ENCODE measurements at regions not wholly inside any gene's neighbourhood (a gene's known extent, or its start where the extent isn't known, plus 50 kb on each side); places are given as distances from the start of the nearest gene placed in this dataset.

- TF ChIP-seq POLR2A (IDR thresholded peaks at IDR 0.05), result no peak
- Histone ChIP-seq H3K27ac (no peak overlapping the region), H3K9me3 (no peaks in the 10 kb centered on the region), H3K36me3 (ENCODE audit: low read depth, missing control alignments) (no peaks in the 10 kb centered on the region), H3K27me3 (no peaks in the 10 kb centered on the region), H3K4me3 (no peak overlapping the region), H3K4me1 (no peaks in the 10 kb centered on the region)
- intact Hi-C loops (cut with DNase I; ENCODE audit: low total_unique reads), result no loop called here
- no peak for DNase-seq
Measured at GRCh38 chr17:69997332-69997731, 77.7 kb upstream of the KCNJ16 start.

DNA sequence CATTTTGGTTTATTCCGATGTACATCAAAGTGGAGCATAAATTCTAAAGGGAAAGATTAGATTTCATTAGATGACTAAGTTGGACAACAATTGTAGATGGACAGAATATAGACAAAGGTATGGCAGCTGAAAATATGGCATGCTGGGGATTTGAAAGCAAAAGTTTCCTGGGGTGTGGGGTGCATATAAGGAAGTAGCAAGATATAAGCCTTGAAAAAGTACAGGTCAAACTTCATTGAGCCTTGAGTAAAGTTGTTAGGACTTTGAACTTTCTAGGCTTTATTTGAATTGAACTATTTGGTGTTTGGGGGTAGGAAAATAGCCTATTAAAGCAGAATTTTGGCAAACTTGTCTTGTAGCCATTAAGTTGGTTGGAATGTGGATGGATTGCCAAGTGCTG is 75.8 kb upstream of the KCNJ16 start:
- Histone ChIP-seq H3K27me3 (no peaks in the 10 kb centered on the region), H3K9me3 (no peaks in the 10 kb centered on the region), H3K27ac (no peak overlapping the region), H3K4me3 (no peak overlapping the region), H3K4me1 (no peaks in the 10 kb centered on the region), H3K36me3 (ENCODE audit: low read depth, missing control alignments) (no peaks in the 10 kb centered on the region)
- intact Hi-C loops (cut with DNase I; ENCODE audit: low total_unique reads), result no loop called here
- TF ChIP-seq CTCF (IDR thresholded peaks at IDR 0.05), result no peak
- no peak for TF ChIP-seq POLR2A (IDR thresholded peaks at IDR 0.05)
- 85 to 90% methylated on average over 1 of the region's 1 CpG for WGBS, 2 donors
- no peak for DNase-seq

- Histone ChIP-seq H3K9me3 (no peaks in the 10 kb centered on the region), H3K27me3 (no peaks in the 10 kb centered on the region), H3K27ac (no peak overlapping the region), H3K4me1 (no peaks in the 10 kb centered on the region), H3K36me3 (ENCODE audit: low read depth, missing control alignments) (no peaks in the 10 kb centered on the region), H3K4me3 (no peak overlapping the region)
- DNase-seq, result no peak
- TF ChIP-seq POLR2A (IDR thresholded peaks at IDR 0.05) (no peak), CTCF (IDR thresholded peaks at IDR 0.05) (no peak)
- intact Hi-C loops (cut with DNase I; ENCODE audit: low total_unique reads), result no loop called here
- WGBS, 2 donors, result 90 to 100% methylated on average over 4 of the region's 4 CpGs
Measured at GRCh38 chr17:70006159-70006558, 68.9 kb upstream of the KCNJ16 start.

- Histone ChIP-seq H3K4me1 (no peaks in the 10 kb centered on the region), H3K27ac (no peak overlapping the region), H3K4me3 (no peak overlapping the region), H3K27me3 (no peaks in the 10 kb centered on the region), H3K36me3 (ENCODE audit: low read depth, missing control alignments) (no peaks in the 10 kb centered on the region), H3K9me3 (no peaks in the 10 kb centered on the region)
- intact Hi-C loops (cut with DNase I; ENCODE audit: low total_unique reads), result no loop called here
- TF ChIP-seq CTCF (IDR thresholded peaks at IDR 0.05), result no peak
- no peak for TF ChIP-seq POLR2A (IDR thresholded peaks at IDR 0.05)
- WGBS, 2 donors, result 69 to 80% methylated on average over 1 of the region's 1 CpG
- DNase-seq, result no peak
Measured at GRCh38 chr17:70011750-70012149, 63.3 kb upstream of the KCNJ16 start.

- Histone ChIP-seq H3K36me3 (ENCODE audit: low read depth, missing control alignments) (no peaks in the 10 kb centered on the region), H3K27ac (no peak overlapping the region), H3K4me1 (no peaks in the 10 kb centered on the region), H3K4me3 (no peak overlapping the region), H3K27me3 (no peaks in the 10 kb centered on the region), H3K9me3 (no peaks in the 10 kb centered on the region)
- TF ChIP-seq CTCF (IDR thresholded peaks at IDR 0.05), result no peak
- TF ChIP-seq POLR2A (IDR thresholded peaks at IDR 0.05), result no peak
- intact Hi-C loops (cut with DNase I; ENCODE audit: low total_unique reads), result no loop called here
- DNase-seq, result no peak
- WGBS, 2 donors, result 64% methylated on average over 4 of the region's 4 CpGs
Measured at GRCh38 chr17:70013911-70014310, 61.1 kb upstream of the KCNJ16 start.

Measured in testis (tissue), 2 donors.